Keratinocyte (primary cell): ENCODE measurements at regions not wholly inside any gene's neighbourhood (a gene's known extent, or its start where the extent isn't known, plus 50 kb on each side); places are given as distances from the start of the nearest gene placed in this dataset.

Source experiments
- DNase-seq: peaks from one replicate; pipeline ENCODE4 v3.0.0-alpha.2; 2011; ENCODE audit warnings: low read depth, missing footprints, low spot score
- FAIRE-seq: peaks from 2 replicates; lab custom pipeline; 2011; peaks lifted over from hg19 to GRCh38; lab: Jason Lieb, UNC
- H2AFZ ChIP-seq: 2 replicates; pipeline ENCODE4 v1.6.0; 2012; ENCODE audit warnings: low read length, control low read depth, inconsistent platforms; ENCODE audit not compliant: control insufficient read depth
- H3K27ac ChIP-seq: 2 replicates; pipeline ENCODE4 v1.5.1; 2011; ENCODE audit warnings: low read length; ENCODE audit not compliant: control insufficient read depth, insufficient read depth
- H3K27me3 ChIP-seq: 3 replicates; pipeline ENCODE4 v1.6.0; 2011; ENCODE audit warnings: low read length; ENCODE audit not compliant: control insufficient read depth, insufficient read depth; ENCODE audit errors: extremely low read depth
- H3K36me3 ChIP-seq, 2 experiments: 2 replicates in 1 of 2; 3 replicates in 1 of 2; pipeline ENCODE4 v1.5.1; 2011; ENCODE audit warnings: low read length in 2 of 2, mild to moderate bottlenecking in 1 of 2; ENCODE audit not compliant: control insufficient read depth in 2 of 2, insufficient read depth in 2 of 2; ENCODE audit errors: extremely low read depth in 1 of 2
- H3K4me1 ChIP-seq: 3 replicates; pipeline ENCODE4 v1.5.1; 2011; ENCODE audit warnings: low read length; ENCODE audit not compliant: control insufficient read depth, insufficient read depth; ENCODE audit errors: extremely low read depth
- H3K4me2 ChIP-seq: 3 replicates; pipeline ENCODE4 v1.6.0; 2011; ENCODE audit warnings: low read depth, low read length; ENCODE audit not compliant: control insufficient read depth, insufficient read depth; ENCODE audit errors: extremely low read depth
- H3K4me3 ChIP-seq, 3 experiments: fragments of 200-600 bp in 1 of 3; sonication (generic) in 1 of 3; 2 replicates in 2 of 3; 3 replicates in 1 of 3; pipeline ENCODE4 v1.5.1; 2011 to 2016; ENCODE audit warnings: low read length in 3 of 3, mild to moderate bottlenecking in 3 of 3, control low read depth in 2 of 3, inconsistent platforms in 1 of 3, low read depth in 1 of 3, mixed read lengths in 1 of 3, mixed run types in 1 of 3, moderate library complexity in 1 of 3; ENCODE audit not compliant: control insufficient read depth in 2 of 3, insufficient read depth in 2 of 3; ENCODE audit errors: extremely low read depth in 1 of 3
- H3K79me2 ChIP-seq: 2 replicates; pipeline ENCODE4 v1.6.0; 2012; ENCODE audit warnings: low read length; ENCODE audit not compliant: control insufficient read depth, insufficient read depth
- H3K9ac ChIP-seq: 3 replicates; pipeline ENCODE4 v1.6.0; 2011; ENCODE audit warnings: low read length; ENCODE audit not compliant: control insufficient read depth, insufficient read depth; ENCODE audit errors: extremely low read depth
- H3K9me1 ChIP-seq: 3 replicates; pipeline ENCODE4 v1.6.0; 2011; ENCODE audit warnings: low read length; ENCODE audit not compliant: control insufficient read depth, insufficient read depth; ENCODE audit errors: extremely low read depth
- H3K9me3 ChIP-seq: 2 replicates; pipeline ENCODE4 v1.5.1; 2012; ENCODE audit warnings: low read depth, low read length; ENCODE audit not compliant: control insufficient read depth
- H4K20me1 ChIP-seq: 3 replicates; pipeline ENCODE4 v1.6.0; 2011; ENCODE audit warnings: low read length; ENCODE audit not compliant: control insufficient read depth, insufficient read depth; ENCODE audit errors: extremely low read depth
- CTCF ChIP-seq, 3 experiments: IDR thresholded peaks in 1 of 3; conservative IDR thresholded peaks in 1 of 3; optimal IDR thresholded peaks in 1 of 3; 2 replicates in 2 of 3; 3 replicates in 1 of 3; pipeline versions ENCODE3 to v1.5.1; 2011; ENCODE audit warnings: low read length in 3 of 3, mild to moderate bottlenecking in 3 of 3, moderate library complexity in 2 of 3, control low read depth in 1 of 3, inconsistent platforms in 1 of 3; ENCODE audit not compliant: insufficient read depth in 2 of 3; ENCODE audit errors: extremely low read depth in 1 of 3
- EZH2 ChIP-seq: IDR thresholded peaks from one replicate; pipeline ENCODE4 v1.6.1; 2012; ENCODE audit warnings: inconsistent platforms, mild to moderate bottlenecking, low read length, moderate library complexity
- dilution Hi-C: fragments of 300-500 bp; cut with MboI; formaldehyde crosslinking; loops from one replicate; pipeline ENCODE4 v1.7.0; 2020; ENCODE audit warnings: low sequenced_read_pairs; ENCODE audit not compliant: extremely low pct_ligation_motif_present

DNA sequence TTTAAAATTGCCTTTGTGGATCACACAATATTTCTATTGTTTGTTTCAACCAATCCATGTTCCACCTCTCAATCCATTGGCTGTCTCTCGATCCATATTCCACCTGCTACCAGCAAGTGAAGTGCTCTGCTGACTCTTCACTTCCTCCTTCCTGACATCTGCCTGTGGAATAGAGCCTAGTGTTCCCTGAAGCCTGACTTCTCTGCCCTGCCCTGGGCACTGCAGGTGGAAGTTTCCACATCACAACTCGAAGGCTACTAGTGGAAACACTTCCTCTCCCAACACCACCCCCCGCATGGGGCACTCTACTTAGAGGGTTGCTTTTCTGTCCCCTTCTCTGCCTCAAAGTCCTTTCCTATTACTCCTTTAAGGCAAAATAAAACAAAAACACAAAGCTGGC, 563.8 kb upstream of the IGFBP3 start:
- Histone ChIP-seq H3K9me1 (no peaks in the 10 kb centered on the region), H2AFZ (no peak overlapping the region), H3K4me1 (peaks cover 9% of the 10 kb centered on the region), H3K9ac (no peak overlapping the region), H3K4me2 (no peak overlapping the region), H4K20me1 (no peaks in the 10 kb centered on the region), H3K27me3 (no peaks in the 10 kb centered on the region), H3K9me3 (no peaks in the 10 kb centered on the region), H3K4me3 (no peak overlapping the region), H3K36me3 (no peaks in the 10 kb centered on the region), H3K27ac (no peak overlapping the region), H3K79me2 (no peaks in the 10 kb centered on the region)
- dilution Hi-C loops = no loop called here
- DNase-seq (no peak), FAIRE-seq (no peak)
- no peak for TF ChIP-seq CTCF (optimal IDR thresholded peaks at IDR 0.05 in 1 of 3, IDR thresholded peaks at IDR 0.05 in 1 of 3, conservative IDR thresholded peaks at IDR 0.05 in 1 of 3; ENCODE audit: extremely low read depth in 1 of 3, insufficient read depth in 2 of 3, low read length in 3 of 3)
- no peak for TF ChIP-seq EZH2

DNA sequence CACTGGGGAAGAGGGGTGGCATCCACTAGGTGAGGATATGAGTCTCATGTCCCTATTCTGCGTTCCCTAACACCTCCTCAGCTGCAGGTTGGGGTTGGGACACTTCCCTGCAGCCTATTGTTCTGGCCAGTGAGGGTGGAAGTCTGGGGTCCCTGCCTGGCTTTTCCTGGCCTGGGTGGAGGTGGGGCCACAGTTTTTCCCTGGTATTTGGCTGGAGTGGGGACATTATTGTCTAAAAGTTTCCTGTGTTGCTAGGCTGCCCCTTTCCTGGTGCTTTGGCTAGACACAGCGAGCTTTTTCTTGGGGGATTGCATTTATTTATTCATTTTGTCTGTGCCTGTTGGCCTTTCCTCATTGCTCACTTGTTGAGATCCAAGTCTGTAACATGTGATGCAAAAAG, 559.5 kb upstream of the IGFBP3 start:
- Histone ChIP-seq H3K9me1 (no peaks in the 10 kb centered on the region), H3K4me3 (no peak overlapping the region), H2AFZ (no peak overlapping the region), H3K4me1 (no peaks in the 10 kb centered on the region), H3K9ac (no peak overlapping the region), H4K20me1 (no peaks in the 10 kb centered on the region), H3K27ac (no peak overlapping the region), H3K36me3 (no peaks in the 10 kb centered on the region), H3K27me3 (no peaks in the 10 kb centered on the region), H3K4me2 (no peak overlapping the region), H3K79me2 (no peaks in the 10 kb centered on the region), H3K9me3 (no peaks in the 10 kb centered on the region)
- dilution Hi-C loops = no loop called here
- DNase-seq (no peak), FAIRE-seq (no peak)
- TF ChIP-seq EZH2 (no peak), CTCF (optimal IDR thresholded peaks at IDR 0.05 in 1 of 3, IDR thresholded peaks at IDR 0.05 in 1 of 3, conservative IDR thresholded peaks at IDR 0.05 in 1 of 3; ENCODE audit: extremely low read depth in 1 of 3, insufficient read depth in 2 of 3, low read length in 3 of 3) (no peak)
